MM.1S (cell line): ENCODE measurements at regions not wholly inside any gene's neighbourhood (a gene's known extent, or its start where the extent isn't known, plus 50 kb on each side); places are given as distances from the start of the nearest gene placed in this dataset.

Experiments used
- EZH2 ChIP-seq: fragments of 300-600 bp; sonication (generic); optimal IDR thresholded peaks from 2 replicates; pipeline ENCODE3; 2017; ENCODE audit warnings: low read depth, mild to moderate bottlenecking, antibody characterized with exemption, low read length, mixed read lengths
- EZH2phosphoT487 ChIP-seq: fragments of 300-600 bp; sonication (generic); IDR thresholded peaks from 2 replicates; pipeline ENCODE4 v1.6.1; 2018; ENCODE audit warnings: antibody characterized with exemption, low read length
- TF ChIP-seq, protein P1 (sequence below): fragments of 300-600 bp; sonication (generic); IDR thresholded peaks from 2 replicates; pipeline ENCODE4 v1.5.1; 2016; ENCODE audit warnings: antibody characterized with exemption, low read length, mixed read lengths

DNA sequence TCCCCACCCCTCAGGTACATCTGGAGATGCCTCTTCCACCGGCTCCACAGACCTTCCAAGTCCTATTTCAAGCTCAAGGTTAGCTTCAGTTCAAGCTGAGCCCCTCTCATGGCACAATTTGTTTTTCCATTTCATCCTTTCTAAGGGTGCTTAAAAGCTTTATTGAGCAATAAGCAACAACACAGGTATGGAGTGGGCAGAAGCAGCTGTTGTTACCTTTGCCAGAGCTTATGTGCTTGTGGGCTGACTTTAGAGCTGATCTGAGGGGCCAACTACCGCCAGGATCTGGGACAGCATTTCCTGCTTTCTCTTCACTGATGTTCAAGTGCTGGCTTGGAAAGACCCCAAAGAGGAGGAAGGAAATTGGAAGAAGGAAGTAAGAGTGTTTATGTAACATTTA, 140.0 kb upstream of the KLHL25 start:
- TF ChIP-seq, protein P1, sequence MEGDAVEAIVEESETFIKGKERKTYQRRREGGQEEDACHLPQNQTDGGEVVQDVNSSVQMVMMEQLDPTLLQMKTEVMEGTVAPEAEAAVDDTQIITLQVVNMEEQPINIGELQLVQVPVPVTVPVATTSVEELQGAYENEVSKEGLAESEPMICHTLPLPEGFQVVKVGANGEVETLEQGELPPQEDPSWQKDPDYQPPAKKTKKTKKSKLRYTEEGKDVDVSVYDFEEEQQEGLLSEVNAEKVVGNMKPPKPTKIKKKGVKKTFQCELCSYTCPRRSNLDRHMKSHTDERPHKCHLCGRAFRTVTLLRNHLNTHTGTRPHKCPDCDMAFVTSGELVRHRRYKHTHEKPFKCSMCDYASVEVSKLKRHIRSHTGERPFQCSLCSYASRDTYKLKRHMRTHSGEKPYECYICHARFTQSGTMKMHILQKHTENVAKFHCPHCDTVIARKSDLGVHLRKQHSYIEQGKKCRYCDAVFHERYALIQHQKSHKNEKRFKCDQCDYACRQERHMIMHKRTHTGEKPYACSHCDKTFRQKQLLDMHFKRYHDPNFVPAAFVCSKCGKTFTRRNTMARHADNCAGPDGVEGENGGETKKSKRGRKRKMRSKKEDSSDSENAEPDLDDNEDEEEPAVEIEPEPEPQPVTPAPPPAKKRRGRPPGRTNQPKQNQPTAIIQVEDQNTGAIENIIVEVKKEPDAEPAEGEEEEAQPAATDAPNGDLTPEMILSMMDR = no peak
- TF ChIP-seq EZH2 (no peak), EZH2phosphoT487 (no peak)
